Adrenal gland (tissue), 9 donors: ENCODE measurements at regions not wholly inside any gene's neighbourhood (a gene's known extent, or its start where the extent isn't known, plus 50 kb on each side); places are given as distances from the start of the nearest gene placed in this dataset.

Experiments used
- DNase-seq, 7 donors: peaks; one replicate each; pipeline ENCODE4 v3.0.0-alpha.2; 2019 to 2020
- H3K27ac ChIP-seq, 5 donors: fragments of 200-600 bp; sonication (generic) in 4 of 5; 1 replicate in 3 of 5; 2 replicates in 2 of 5; pipeline versions ENCODE4 v1.5.1 to v1.8.0; 2016 to 2020; ENCODE audit warnings: mild to moderate bottlenecking in 1 of 5
- H3K27me3 ChIP-seq: fragments of 200-600 bp; 2 replicates; pipeline ENCODE4 v1.8.0; 2021
- H3K36me3 ChIP-seq, 2 donors: fragments of 200-600 bp; replicated peaks in 1 of 2; 1 replicate in 1 of 2; 2 replicates in 1 of 2; pipeline versions ENCODE4 v1.5.1 to v1.8.0; 2018 to 2022
- H3K4me1 ChIP-seq, 2 donors: fragments of 200-600 bp; replicated peaks in 1 of 2; 1 replicate in 1 of 2; 2 replicates in 1 of 2; pipeline versions ENCODE4 v1.5.1 to v1.8.0; 2018 to 2021
- H3K4me3 ChIP-seq, 4 donors: fragments of 200-600 bp; sonication (generic) in 3 of 4; one replicate each; pipeline ENCODE4 v1.5.1; 2016 to 2018
- H3K9me3 ChIP-seq, 3 donors: fragments of 200-600 bp; sonication (generic) in 1 of 3; replicated peaks in 1 of 3; 1 replicate in 2 of 3; 2 replicates in 1 of 3; pipeline versions ENCODE4 v1.5.1 to v1.8.0; 2016 to 2021
- CTCF ChIP-seq, 6 experiments: fragments of 450-650 bp in 4 of 6; fragments of 200-600 bp in 2 of 6; sonication (generic) in 1 of 6; IDR thresholded peaks; 1 replicate in 5 of 6; 2 replicates in 1 of 6; pipeline versions ENCODE4 v1.5.1 to v1.8.0; 2016 to 2021; ENCODE audit warnings: antibody characterized with exemption in 6 of 6, mild to moderate bottlenecking in 2 of 6, moderate library complexity in 1 of 6
- POLR2A ChIP-seq, 2 donors: fragments of 450-650 bp; IDR thresholded peaks; one replicate each; pipeline ENCODE4 v1.6.1; 2017; ENCODE audit warnings: antibody characterized with exemption in 2 of 2, mild to moderate bottlenecking in 2 of 2, moderate library complexity in 1 of 2
- WGBS, 4 donors: extraction: QIAGEN DNeasy Blood & Tissue Kit in 2 of 4; methylation state at CpG; one replicate each; pipeline versions ENCODE4 v1.1.5 to v1.1.7; 2013 to 2017; 5-methylcytosine and 5-hydroxymethylcytosine counted together
- intact Hi-C, 2 donors: fragments of 100-400 bp; cut with DNase I; formaldehyde crosslinking; loops; one replicate each; pipeline versions ENCODE4 v1.14.1 to v1.15.0; 2022 to 2023
- donor health status: healthy with polysubstance abuse.
- donor health status: Bipolar disorder and iron deficiency.
- donor health status: DM: yes; HTN: yes; CAD: no.
- donor health status: DM: no; HTN: no; CAD: no.
- donor health status: DM: no; HTN: no; CAD: no.

DNA sequence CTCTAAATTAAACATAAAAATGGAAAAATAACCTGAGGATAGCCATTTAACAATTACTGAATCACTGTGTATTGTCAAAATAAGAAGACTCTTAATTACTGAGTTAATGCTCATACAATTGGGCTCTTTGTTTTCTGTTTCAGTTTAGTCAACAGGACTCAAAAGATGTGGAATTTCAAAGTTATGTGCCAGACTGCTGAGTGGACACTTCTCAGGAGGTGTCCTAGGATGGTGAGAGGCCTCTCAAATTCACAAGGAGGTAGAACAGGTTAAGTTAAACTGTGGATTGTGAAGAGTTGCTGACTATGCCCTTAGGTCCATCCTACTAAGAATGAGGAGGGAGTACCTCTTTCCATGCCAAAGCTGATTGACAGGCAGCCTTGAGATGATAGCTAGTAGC, 157.7 kb upstream of the CHRM2 start:
- no peaks in the 10 kb centered on the region for H3K9me3 ChIP-seq
- DNase-seq: no peak
- intact Hi-C loops: no loop called here
- no peak for TF ChIP-seq CTCF (IDR thresholded peaks at IDR 0.05)
- no peak for TF ChIP-seq POLR2A (IDR thresholded peaks at IDR 0.05)
- H3K36me3 ChIP-seq: no peaks in the 10 kb centered on the region
- H3K4me1 ChIP-seq: no peaks in the 10 kb centered on the region
- H3K4me3 ChIP-seq: no peak overlapping the region
- H3K27me3 ChIP-seq: no peaks in the 10 kb centered on the region
- H3K27ac ChIP-seq: no peak overlapping the region

DNA sequence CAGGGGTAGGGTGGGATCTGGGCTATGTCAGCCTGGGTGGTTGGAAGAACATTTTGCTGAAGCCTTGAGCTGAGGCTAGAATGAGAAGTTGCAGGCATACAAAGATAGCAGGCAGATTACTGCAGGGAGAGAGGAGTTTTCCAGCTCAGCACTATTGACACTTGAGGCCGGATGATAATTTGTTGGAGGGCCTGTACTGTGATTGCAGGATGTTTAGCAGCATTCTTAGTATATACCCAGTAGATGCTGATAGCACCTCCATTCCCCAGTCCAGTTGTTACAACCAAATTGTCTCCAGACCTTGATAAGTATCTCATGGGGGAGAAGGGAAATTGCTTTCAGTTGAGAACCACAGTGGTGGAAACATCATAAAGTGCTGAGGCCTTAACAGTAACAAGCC, 158.6 kb upstream of the CHRM2 start:
- DNase-seq: no peak

DNA sequence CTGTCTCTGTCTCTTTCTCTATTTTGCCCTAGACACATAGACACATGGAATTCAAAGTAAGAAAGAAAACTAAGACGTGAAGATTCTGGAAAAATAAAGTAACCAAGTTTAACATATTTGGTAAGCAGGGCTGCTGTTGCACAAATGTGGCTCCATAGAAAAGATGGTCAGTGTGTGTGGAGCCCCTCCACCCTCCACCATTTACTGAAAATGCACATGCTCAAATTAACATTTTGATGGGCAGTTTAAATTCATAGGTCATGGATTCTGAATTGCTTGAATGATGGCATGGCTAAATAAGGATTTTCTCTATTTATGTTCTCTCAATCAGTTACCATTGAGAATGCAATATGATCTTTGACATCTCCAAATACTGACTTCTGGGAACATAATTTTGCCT, 165.5 kb upstream of the CHRM2 start:
- 46 to 72% (median 69%) methylated on average over 1 of the region's 1 CpG for WGBS, 4 donors
- Histone ChIP-seq H3K36me3 (no peaks in the 10 kb centered on the region), H3K27me3 (no peaks in the 10 kb centered on the region), H3K4me3 (no peak overlapping the region), H3K9me3 (no peaks in the 10 kb centered on the region), H3K4me1 (no peaks in the 10 kb centered on the region), H3K27ac (no peak overlapping the region)
- DNase-seq: no peak
- intact Hi-C loops: no loop called here
- TF ChIP-seq CTCF (IDR thresholded peaks at IDR 0.05): no peak
- TF ChIP-seq POLR2A (IDR thresholded peaks at IDR 0.05): no peak

More for the DNA sequence above, 158.6 kb upstream of the CHRM2 start:
- intact Hi-C loops: no loop called here
- no peak overlapping the region for H3K27ac ChIP-seq
- no peaks in the 10 kb centered on the region for H3K9me3 ChIP-seq
- no peaks in the 10 kb centered on the region for H3K27me3 ChIP-seq
- H3K36me3 ChIP-seq: no peaks in the 10 kb centered on the region
- no peak overlapping the region for H3K4me3 ChIP-seq
- no peaks in the 10 kb centered on the region for H3K4me1 ChIP-seq
- TF ChIP-seq POLR2A (IDR thresholded peaks at IDR 0.05): no peak
- no peak for TF ChIP-seq CTCF (IDR thresholded peaks at IDR 0.05)
- WGBS, 4 donors: 42 to 53% (median 51%) methylated on average over 1 of the region's 1 CpG

DNA sequence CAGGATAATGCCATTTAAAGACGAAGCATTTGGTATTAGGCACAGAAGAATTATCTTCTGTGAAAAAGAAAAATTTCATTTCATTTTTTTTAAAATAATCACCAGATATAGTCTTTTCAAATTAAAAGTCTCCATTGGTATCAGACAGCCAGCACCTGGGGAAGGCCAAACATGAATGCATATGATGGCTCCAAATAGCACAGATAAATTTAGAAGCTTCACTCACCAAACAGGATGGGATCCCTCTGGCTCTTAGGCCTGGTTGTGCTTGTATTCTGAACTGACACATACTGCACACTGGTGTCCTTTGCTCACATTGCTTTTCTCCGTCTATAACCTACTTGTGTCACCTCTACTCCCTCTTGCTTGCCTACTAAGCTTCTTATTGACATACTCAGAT, 169.5 kb upstream of the CHRM2 start:
- intact Hi-C loops: no loop called here

More for the DNA sequence above, 169.5 kb upstream of the CHRM2 start:
- H3K36me3 ChIP-seq: no peaks in the 10 kb centered on the region
- no peaks in the 10 kb centered on the region for H3K27me3 ChIP-seq
- no peak for DNase-seq
- 67 to 83% (median 76%) methylated on average over 2 of the region's 2 CpGs for WGBS, 4 donors
- H3K9me3 ChIP-seq: peaks cover 0 to 3% (median 0%) of the 10 kb centered on the region in 3 donors
- no peak overlapping the region for H3K4me3 ChIP-seq
- H3K4me1 ChIP-seq: no peaks in the 10 kb centered on the region
- TF ChIP-seq CTCF (IDR thresholded peaks at IDR 0.05) (no peak), POLR2A (IDR thresholded peaks at IDR 0.05) (no peak)
- H3K27ac ChIP-seq: no peak overlapping the region
